RKO (cell line): ENCODE measurements at regions not wholly inside any gene's neighbourhood (a gene's known extent, or its start where the extent isn't known, plus 50 kb on each side); places are given as distances from the start of the nearest gene placed in this dataset.
A peak's percentile ranks its signal among the peaks of the same experiment; 100 is the strongest.

ENCODE experiments used
- DNase-seq: peaks from one replicate; pipeline ENCODE4 v3.0.0-alpha.2; 2016; ENCODE audit warnings: low spot score

GRCh38 chr5:144076521-144077083 is 93.9 kb downstream of the YIPF5 start:
- no peak for DNase-seq

DNA sequence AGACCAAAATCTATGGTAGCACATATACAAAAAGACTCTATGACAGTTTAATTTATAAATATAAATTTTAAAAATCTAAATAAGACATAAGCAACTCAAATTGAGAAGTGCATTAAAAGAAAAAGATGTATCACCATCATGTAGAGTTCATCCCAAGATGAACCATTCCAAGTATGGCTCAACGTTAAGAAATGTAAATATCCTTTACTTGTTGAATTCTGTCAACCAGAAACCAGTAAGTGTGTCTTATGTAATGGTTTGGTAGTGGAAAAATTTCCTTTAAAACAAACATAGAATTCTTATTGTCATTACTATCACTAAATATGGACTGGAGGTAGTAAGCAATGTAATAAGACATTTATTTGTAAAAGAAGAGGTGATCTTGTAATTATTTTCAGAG is 87.3 kb downstream of the YIPF5 start:
- no peak for DNase-seq

DNA sequence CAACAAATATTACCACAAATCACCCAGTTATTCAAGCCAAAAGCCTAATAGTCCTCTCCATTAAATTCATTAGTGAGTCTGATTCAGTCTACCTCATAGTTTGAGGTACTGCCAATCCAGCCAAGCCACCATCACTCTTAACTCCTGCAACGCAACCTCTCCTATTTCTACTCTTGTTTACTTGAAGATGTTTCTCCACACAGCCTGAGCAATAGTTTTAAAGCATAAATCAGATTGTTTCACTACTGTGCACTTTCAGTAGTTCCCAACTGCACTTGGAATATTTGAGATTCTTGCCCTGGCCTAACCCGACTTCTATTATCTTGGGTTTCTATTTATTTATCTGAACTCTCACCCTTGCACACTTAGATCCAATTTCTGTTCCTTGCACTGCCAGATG is 85.5 kb downstream of the YIPF5 start:
- no peak for DNase-seq

GRCh38 chr5:144085381-144085780 is 85.1 kb downstream of the YIPF5 start:
- DNase-seq = no peak

DNA sequence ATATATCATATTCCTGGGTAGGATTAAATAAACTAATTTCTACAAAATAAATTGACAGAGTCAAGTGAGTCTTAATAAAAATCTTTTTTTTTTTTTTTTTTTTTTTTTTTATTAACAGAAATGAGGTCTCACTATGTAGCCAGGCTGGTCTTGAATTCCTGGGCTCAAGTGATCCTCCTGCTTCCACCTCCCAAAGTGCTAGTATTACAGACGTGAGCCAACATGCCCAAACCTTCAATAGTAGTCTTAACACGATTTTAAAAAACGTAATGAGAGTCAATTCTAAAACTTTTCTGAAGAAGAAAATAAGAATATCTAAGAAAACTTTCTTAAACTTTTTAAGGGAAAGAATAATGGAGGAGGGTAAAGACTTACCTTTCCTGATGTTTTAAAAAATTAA is 84.2 kb downstream of the YIPF5 start:
- no peak for DNase-seq

DNA sequence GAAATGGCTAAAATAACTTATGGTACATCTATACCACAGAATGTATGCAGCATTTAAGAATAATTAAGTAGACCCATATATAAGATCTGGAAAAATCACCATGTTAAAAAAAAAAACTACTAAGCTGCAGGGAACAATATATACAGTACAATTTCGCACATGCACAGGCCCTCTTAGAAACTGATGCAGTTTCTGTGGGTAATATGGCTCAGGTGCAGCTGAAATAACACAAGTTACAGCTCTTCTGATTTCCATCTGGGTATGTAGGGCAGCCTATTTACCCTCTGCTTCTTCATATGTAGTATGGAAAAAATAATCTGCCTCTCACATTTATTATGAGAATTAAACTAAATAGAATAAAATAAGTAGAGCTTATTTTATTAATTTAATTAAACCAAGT is 82.9 kb downstream of the YIPF5 start:
- no peak for DNase-seq

DNA sequence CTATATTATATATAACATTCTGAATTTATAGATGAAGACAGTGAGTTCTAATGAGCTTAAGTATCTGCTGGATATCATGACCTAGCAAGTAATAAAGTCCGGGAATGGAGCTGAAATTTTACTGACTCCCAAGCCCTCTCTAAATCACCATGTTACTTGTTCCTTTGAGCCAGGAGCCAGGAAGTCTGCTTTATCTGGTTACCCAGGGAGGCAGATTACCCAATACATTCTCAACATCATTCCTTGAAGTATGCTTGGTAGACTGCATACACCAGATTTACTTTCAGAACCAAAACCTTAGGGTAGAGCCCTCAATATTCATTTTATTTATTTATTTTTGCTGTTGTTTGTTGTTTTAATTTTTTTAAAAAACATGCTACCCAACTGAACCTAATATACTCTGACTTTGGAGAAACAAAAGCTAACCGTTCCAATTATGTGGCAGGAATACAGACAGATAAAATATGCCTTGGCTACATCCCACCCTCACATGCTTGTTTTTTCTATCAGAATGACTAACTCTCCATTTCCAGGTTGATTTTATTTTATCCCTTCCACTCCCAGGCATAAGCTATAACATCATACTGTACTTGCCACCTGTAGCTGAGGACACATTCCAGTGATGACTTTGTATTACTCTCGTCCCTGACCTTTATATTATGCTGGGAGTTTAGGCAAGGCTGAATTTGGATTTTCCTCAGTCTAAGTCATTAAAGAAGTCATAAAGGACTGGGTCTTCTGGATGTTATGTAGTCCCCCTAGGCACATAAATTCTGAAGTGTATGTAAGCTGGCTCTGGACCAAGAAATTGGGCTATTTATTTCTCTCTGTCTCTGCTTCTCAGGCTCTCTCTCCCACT is 82.0 kb downstream of the YIPF5 start:
- DNase-seq = no peak

- no peak for DNase-seq
Observed at GRCh38 chr5:144089401-144090021, 80.9 kb downstream of the YIPF5 start.

DNA sequence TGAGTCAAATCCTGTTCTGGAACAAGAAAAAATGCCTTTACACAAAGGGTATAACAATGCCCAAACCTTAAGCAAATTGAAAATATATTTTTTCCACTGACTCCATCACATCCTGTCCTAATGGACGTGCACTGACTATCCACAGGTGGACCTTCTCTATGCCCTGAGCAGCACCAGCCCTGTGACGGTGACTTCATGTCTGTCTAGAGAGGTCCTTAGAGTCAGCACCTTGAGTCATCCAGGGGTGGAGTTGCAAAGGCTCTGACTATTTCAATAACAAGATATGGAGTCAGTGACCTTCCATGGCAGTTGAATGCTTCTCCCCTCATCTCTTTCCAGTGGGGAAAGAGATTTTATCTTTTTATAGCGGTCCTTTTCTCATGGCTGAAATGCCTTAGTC is 78.0 kb downstream of the YIPF5 start:
- peak; percentile 34 for DNase-seq

DNA sequence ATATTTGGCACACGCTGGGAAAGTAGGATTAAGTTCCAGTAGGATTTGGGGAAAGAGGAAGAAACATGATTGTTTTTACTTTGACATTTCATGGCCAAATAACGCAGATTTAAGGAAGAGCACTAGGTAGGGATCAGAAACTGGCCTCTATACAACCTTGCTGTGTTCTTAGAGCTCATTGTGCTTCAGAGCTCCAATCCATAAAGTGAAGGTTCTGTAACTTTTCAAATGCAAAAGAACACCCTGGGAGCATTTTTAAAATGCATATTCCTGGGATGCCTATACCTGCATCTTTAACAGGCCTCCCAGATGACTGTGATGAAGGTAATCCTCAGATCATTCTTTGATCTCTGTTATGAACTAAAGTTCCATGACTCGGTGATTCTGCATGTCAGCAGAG is 77.1 kb downstream of the YIPF5 start:
- no peak for DNase-seq

DNA sequence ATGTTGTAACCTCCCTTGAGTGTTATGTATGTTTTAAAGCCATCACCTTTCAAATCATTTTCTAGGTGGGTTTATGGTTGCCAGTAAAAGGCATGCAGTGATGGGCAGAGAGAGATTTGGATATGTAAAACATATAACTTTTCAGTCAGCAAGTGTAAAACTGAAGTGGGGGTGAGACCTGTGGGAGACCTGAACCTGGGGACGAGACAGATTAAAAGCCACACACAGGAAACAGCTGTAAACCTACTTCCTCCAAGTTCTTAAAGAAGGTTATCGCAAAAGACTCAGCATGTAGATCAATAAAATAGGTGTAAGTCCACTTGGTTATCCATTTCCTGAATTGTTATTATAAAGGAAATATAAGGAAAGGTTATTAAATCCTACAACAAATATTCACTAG is 76.6 kb downstream of the YIPF5 start:
- no peak for DNase-seq

GRCh38 chr5:144100702-144101101 is 69.8 kb downstream of the YIPF5 start:
- no peak for DNase-seq

DNA sequence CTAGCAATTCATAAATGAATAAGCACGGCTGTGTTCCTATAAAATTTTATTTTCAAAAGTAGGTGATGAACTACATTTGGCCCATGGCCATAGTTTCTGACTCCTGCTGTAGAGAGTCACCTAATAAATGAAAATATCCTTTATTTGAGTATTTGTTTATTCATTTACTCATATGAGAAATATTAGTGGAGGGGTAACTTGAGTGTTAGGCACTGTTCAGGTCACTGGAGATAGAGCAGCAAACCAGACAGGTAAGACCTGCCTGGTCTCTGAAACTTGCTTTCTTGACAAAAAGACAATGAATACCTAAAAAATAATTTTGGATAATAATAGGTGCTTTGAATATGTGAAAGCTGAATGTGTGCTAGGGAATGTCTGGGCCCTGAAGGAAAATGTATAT is 68.8 kb downstream of the YIPF5 start:
- no peak for DNase-seq

- DNase-seq = no peak
Observed at GRCh38 chr5:144102361-144102760, 68.1 kb downstream of the YIPF5 start.

DNA sequence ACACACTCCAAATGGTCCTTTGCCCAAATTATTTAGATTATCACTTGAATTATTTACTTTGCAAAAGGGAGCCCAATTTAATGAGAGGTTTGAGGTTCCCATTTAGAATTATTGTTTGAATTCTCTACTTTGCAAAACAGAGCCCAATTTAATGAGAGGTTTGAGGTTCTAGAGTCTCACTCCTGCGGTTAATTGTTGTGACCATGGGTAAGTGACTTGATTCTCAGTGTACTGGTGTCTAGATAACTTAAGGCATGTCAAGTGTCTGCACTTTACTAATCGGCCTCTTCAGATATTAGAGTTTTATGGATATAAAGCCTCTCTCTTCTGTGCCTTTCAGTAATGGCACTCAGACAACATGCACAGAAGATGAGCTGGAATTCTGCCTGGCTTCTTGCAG is 67.5 kb downstream of the YIPF5 start:
- DNase-seq = no peak

DNA sequence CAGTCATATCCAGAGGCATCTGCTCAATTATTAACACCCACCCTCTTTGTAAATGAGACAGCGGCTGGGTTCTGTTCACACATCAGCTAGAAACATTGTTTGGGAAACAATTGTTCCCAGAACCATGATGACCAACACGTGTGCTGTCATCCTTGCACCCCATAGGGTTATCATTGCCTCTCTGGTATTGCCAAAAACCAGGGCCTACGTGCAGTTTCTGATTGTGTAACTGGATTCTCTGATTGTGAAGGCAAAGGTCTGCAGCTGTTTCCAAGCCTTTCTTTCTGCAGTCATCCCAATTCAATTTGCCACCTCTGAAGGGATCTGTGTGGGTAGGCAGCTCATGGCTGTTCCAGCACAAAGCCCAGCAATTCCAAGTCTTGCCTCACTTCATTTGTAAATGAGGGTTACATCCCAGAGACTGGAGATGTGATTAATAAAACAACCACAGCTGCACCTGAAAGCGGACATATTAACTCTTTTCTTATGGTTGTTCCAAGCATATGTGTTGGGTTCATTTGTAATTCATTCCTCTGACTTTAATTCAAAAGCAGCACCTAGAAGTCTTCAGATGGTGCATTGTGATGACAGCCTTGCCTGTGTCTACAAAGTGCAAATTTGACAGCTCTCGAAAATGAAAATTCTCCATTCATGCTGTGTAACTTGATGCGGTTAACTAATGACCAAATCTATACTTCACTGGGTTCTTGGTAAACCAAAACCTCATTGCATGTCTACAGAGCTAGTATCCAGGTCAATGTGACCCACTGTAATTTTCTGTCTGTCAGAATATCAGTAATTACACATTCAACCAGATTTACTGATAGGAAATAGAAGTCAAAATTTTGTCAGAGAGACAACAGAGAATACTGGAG is 66.6 kb downstream of the YIPF5 start:
- DNase-seq = no peak

GRCh38 chr5:144105371-144105770 is 65.1 kb downstream of the YIPF5 start:
- DNase-seq = no peak

DNA sequence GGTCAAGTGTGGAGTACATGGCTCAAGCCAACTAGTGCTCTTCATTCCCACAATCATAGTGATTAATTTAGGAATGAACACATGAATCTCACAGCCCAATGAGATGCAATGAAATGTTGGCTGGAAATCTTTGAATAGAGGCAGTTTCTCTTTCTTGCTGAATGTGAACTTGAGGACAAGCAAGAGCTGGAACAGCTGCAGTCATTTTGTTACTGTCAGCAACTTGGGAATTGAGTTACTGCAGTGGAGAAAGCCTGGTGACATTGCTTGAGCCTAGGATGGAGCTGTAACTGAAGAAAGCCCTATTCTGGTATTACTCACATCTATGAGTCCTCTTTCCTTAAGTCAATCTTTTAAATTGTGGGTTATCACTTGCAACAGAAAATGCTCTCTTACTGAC is 62.3 kb downstream of the YIPF5 start:
- no peak for DNase-seq
